Activated naive CD8-positive, alpha-beta T cell treated with anti-CD3 and anti-CD28 coated beads, Interleukin-2, amount 50 U/mL, for 24 hours (primary cell): ENCODE measurements at regions not wholly inside any gene's neighbourhood (a gene's known extent, or its start where the extent isn't known, plus 50 kb on each side); places are given as distances from the start of the nearest gene placed in this dataset.

Source experiments
- ATAC-seq: fragments of 150-1000 bp; cut with Tn5 transposase; one replicate; pipeline ENCODE4 v1.10.0; 2021
- DNase-seq: peaks from one replicate; pipeline ENCODE4 v3.0.0; 2021
- H3K27ac Mint-ChIP-seq: one replicate; pipeline ENCODE4 v1.8.0; 2021; ENCODE audit warnings: mild to moderate bottlenecking, mixed read lengths
- H3K27me3 Mint-ChIP-seq: one replicate; pipeline ENCODE4 v1.8.0; 2021; ENCODE audit warnings: mixed read lengths
- H3K36me3 Mint-ChIP-seq: one replicate; pipeline ENCODE4 v1.8.0; 2021; ENCODE audit warnings: low read depth, mixed read lengths
- H3K4me1 Mint-ChIP-seq: one replicate; pipeline ENCODE4 v1.8.0; 2021; ENCODE audit warnings: mixed read lengths
- H3K4me3 Mint-ChIP-seq: one replicate; pipeline ENCODE4 v1.8.0; 2021; ENCODE audit warnings: mild to moderate bottlenecking, moderate library complexity, mixed read lengths
- H3K9me3 Mint-ChIP-seq: one replicate; pipeline ENCODE4 v1.8.0; 2021; ENCODE audit warnings: mixed read lengths

DNA sequence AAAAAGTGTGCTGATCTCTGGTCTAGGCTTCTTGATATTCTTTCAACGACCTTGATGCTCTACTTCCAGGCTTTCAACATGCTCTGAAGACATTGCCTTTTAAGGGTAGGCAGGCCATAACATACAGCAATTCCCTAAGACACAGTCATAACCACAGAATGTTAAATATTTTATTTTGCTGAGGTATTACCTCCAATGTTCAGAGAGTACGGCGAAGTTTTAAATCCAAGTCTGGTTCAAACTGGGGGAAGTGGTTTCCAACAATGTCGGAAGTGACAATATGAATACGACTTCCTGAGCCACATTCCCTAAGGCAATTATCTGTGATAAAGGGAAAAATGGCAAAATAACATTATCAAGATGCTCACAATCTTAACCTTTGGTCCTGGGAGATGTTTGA, 1077.9 kb upstream of the PIK3C3 start:
- DNase-seq (no peak), ATAC-seq (no peak)
- H3K27ac Mint-ChIP-seq: no peak overlapping the region
- H3K9me3 Mint-ChIP-seq: no peaks in the 10 kb centered on the region
- no peaks in the 10 kb centered on the region for H3K27me3 Mint-ChIP-seq
- H3K36me3 Mint-ChIP-seq: no peaks in the 10 kb centered on the region
- H3K4me1 Mint-ChIP-seq: no peaks in the 10 kb centered on the region
- no peak overlapping the region for H3K4me3 Mint-ChIP-seq

DNA sequence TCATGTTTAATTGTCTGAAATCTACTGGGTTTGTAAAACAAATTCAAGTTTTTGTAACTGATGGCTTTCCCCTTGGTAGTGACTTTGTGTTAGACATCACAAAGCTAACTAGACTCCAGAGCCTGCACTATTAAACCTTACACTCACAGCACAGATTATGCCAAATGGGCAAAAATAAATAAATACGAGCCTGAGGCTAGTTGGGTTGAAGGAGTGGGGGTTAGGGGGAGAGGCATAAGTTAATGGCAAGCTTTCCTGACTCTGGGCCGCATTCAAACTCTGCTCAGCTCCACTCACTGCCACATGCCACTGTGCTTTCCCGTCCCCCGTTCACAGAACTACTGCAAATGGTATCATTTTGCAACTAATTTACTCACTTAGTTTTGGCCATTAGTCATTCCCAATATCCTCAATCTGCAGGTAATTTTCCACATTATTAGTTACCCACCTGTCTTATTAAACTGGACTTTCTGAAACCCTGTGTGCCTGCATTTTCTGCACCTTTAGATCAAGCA, 1079.9 kb upstream of the PIK3C3 start:
- H3K4me3 Mint-ChIP-seq: no peak overlapping the region
- no peaks in the 10 kb centered on the region for H3K9me3 Mint-ChIP-seq
- no peaks in the 10 kb centered on the region for H3K27me3 Mint-ChIP-seq

DNA sequence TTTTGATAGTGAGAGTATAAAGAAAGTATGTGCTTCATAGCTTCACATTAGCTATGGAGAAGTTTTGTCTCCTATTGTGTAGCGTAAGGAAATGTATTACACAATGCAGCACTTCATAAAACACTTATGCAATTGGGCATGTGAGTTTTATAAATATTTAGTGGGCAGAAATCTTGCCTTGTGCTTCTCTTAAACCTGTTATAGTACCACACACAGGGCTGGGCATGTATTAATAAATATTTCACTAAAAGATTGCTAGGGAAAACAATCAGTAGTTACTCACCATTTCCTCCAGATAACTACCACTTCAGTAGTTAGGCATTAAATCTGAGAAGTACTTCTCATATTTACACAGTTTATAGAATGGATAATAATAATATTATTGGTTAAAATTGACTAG, 1080.8 kb upstream of the PIK3C3 start:
- no peak for DNase-seq
- Mint-ChIP-seq H3K4me3 (no peak overlapping the region), H3K27ac (no peak overlapping the region)

More for the DNA sequence above, 1079.9 kb upstream of the PIK3C3 start:
- Mint-ChIP-seq H3K27ac (no peak overlapping the region), H3K4me1 (no peaks in the 10 kb centered on the region), H3K36me3 (no peaks in the 10 kb centered on the region)
- ATAC-seq: no peak
- no peak for DNase-seq

DNA sequence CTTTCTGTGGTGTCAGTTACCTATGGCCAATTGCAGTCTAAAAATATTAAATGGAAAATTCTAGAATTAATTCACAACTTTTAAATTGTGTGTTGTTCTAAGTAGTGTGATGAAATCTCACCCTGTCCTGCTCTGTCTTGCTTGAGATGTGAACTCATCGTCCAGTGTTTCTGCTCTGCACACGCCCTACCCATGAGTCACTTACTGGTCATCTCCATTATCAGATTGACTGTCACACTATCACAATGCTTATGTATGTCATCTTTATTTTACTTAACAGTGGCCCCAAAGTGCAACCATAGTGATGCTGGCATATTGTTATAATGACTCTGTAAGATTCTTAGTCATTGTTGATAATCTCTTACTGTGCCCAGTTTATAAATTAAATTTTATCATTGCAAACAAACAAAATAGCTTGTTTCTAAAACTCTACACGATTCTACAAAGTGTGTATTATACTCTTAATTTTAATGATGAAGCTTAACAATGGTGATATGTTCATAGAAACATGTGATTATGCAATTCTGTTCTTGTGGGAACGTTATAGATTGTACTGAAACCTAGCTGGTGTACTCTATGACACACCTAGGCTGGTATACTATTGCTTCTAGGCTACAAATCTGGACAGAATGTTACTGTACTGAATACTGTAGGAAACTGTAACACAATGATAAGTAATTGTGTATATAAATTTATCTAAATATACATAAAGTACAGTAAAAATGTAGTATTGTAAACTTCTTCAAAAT, 1086.8 kb upstream of the PIK3C3 start:
- Mint-ChIP-seq H3K4me3 (no peak overlapping the region), H3K9me3 (peaks cover 6% of the 10 kb centered on the region), H3K4me1 (no peaks in the 10 kb centered on the region), H3K27ac (no peak overlapping the region), H3K36me3 (no peaks in the 10 kb centered on the region), H3K27me3 (no peaks in the 10 kb centered on the region)
- no peak for ATAC-seq
- no peak for DNase-seq

More for the DNA sequence above, 1080.8 kb upstream of the PIK3C3 start:
- Mint-ChIP-seq H3K27me3 (no peaks in the 10 kb centered on the region), H3K9me3 (no peaks in the 10 kb centered on the region), H3K4me1 (no peaks in the 10 kb centered on the region), H3K36me3 (no peaks in the 10 kb centered on the region)
- no peak for ATAC-seq

DNA sequence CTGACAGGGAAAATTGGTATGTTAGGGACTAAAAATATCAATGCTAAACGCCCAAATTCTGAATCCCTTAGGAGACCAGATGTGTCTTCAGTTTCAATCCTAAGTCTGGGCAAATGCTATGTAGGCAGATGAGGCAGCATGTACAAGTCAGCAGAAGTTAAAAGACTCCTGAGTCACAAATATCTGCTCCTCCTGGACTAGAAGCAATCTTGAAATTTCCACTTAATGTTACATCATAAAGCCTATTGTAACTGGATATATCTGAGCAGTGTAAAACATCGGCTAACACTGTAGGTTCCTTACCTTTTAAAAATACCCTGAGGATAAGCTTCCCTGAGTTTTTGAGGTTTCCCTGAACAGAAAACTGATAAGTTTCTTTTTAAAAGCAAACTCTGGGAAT, 1087.6 kb upstream of the PIK3C3 start:
- Mint-ChIP-seq H3K9me3 (peaks cover 8% of the 10 kb centered on the region), H3K27ac (no peak overlapping the region), H3K27me3 (no peaks in the 10 kb centered on the region), H3K4me3 (no peak overlapping the region), H3K4me1 (no peaks in the 10 kb centered on the region), H3K36me3 (no peaks in the 10 kb centered on the region)
- DNase-seq (no peak), ATAC-seq (no peak)

DNA sequence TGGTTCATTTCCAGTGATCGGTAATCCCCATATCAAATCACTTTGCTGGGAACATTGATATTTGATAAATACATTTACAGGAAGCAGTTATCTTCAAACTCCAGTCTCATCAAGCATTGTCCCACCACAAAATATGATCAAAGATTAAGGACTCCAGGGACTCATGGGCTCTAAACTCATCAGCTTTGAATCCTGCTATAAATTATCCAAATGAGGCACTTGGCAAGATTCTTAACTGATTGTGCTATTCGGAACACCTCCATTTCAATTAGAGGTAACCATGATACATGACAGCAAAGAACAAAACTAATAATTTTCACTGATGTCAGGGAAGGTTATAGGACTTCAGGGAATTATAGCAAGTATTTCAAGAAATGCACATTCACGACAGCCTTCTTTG, 1088.1 kb upstream of the PIK3C3 start:
- Mint-ChIP-seq H3K4me1 (no peaks in the 10 kb centered on the region), H3K27me3 (no peaks in the 10 kb centered on the region), H3K4me3 (no peak overlapping the region), H3K36me3 (no peaks in the 10 kb centered on the region), H3K27ac (no peak overlapping the region), H3K9me3 (peaks cover 8% of the 10 kb centered on the region)
- ATAC-seq (no peak), DNase-seq (no peak)

DNA sequence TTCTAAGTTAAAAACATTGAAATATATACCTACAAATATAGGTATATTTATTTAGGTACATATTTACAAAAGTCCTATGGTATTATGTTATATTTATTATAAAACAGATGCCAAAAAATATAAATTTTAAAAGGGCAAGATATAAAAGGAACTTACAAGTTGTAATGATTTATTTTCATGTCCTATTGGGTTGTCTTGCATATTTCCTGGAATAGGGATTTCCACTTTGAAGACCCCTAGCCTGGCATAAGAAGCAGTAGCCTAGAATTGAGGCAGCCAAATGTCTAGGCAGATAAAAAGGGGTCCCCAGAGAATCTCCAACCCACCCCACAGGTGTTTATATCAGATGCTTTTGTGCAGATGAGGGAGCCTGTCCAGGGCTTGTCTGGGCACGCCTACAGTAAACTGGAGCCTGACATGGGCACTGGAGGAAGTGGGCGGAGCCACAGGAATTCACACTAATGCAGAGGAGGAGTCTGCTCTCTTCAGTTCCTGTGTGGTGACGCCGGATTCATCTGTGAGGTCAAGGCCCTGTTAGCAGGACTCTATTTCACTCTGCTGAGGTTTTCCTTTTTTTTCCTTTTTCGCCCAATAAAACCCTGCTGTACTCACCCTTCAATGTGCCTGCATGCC, 1088.9 kb upstream of the PIK3C3 start:
- DNase-seq (no peak), ATAC-seq (no peak)
- H3K27ac Mint-ChIP-seq: no peak overlapping the region
- no peaks in the 10 kb centered on the region for H3K27me3 Mint-ChIP-seq
- H3K4me1 Mint-ChIP-seq: no peaks in the 10 kb centered on the region
- H3K4me3 Mint-ChIP-seq: no peak overlapping the region
- peaks cover 8% of the 10 kb centered on the region for H3K9me3 Mint-ChIP-seq
- no peaks in the 10 kb centered on the region for H3K36me3 Mint-ChIP-seq

DNA sequence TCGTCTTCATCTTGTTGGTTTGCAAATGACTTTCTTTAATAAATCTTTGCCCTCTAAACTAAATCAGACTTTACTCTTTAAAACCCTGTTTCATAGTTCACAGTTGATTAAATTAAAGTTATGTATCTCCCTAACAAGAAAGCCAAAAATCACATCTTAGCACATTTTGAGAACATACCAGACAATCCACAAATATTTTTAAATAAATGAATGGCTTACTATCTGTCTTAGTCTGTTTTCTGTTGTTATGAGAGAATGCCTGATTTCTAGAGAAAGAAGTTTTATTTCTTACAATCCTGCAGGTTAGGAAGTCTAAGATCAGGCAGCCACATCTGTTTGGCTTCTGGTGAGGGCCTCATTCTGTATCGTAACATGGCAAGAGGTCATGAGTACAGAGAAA, 1090.2 kb upstream of the PIK3C3 start:
- Mint-ChIP-seq H3K36me3 (no peaks in the 10 kb centered on the region), H3K4me3 (no peak overlapping the region), H3K4me1 (no peaks in the 10 kb centered on the region), H3K27ac (no peak overlapping the region), H3K27me3 (no peaks in the 10 kb centered on the region), H3K9me3 (peaks cover 8% of the 10 kb centered on the region)
- DNase-seq: no peak
- ATAC-seq: no peak

DNA sequence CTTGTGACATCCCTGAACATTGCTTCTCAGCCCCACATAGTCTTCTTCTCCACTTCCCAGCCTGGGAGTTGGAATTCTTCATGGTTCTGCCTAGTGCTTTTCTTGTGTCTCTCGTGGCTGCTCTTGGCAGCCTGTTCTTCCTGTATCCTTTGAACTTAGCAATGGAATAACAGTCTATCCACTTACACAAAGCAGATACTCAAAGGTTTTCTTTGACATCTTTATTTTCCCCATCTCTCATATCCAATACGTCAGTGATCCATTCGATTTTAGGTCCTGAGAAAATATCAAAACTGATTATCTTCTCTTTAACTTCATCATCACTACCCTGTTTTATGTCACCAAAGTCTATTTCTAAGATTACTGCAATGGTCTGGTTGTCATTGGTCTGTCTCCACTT, 1091.2 kb upstream of the PIK3C3 start:
- Mint-ChIP-seq H3K4me3 (no peak overlapping the region), H3K4me1 (no peaks in the 10 kb centered on the region), H3K27ac (no peak overlapping the region), H3K27me3 (no peaks in the 10 kb centered on the region), H3K9me3 (peaks cover 8% of the 10 kb centered on the region), H3K36me3 (no peaks in the 10 kb centered on the region)
- DNase-seq (no peak), ATAC-seq (no peak)

DNA sequence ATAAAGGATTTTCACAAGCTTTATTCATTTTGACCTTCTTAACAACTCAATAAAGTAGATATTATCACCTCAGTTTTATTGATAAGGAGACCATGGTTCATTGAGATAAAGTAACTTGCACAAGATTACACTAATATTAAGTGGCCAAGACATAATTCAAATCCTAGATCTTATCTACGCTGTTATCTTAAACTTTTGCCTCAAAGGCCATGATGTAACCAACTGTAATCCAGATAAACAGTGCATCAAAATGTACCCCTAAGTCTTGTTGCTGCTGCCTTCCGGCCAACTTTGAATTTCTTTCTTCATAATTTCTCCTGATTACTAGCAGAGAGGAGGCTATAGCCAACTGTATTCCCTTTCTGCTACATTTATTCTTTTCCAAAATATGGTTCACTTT, 1094.8 kb upstream of the PIK3C3 start:
- DNase-seq (no peak), ATAC-seq (no peak)
- H3K36me3 Mint-ChIP-seq: no peaks in the 10 kb centered on the region
- H3K27ac Mint-ChIP-seq: no peak overlapping the region
- H3K27me3 Mint-ChIP-seq: no peaks in the 10 kb centered on the region
- no peaks in the 10 kb centered on the region for H3K4me1 Mint-ChIP-seq
- H3K9me3 Mint-ChIP-seq: peaks cover 11% of the 10 kb centered on the region
- no peak overlapping the region for H3K4me3 Mint-ChIP-seq

DNA sequence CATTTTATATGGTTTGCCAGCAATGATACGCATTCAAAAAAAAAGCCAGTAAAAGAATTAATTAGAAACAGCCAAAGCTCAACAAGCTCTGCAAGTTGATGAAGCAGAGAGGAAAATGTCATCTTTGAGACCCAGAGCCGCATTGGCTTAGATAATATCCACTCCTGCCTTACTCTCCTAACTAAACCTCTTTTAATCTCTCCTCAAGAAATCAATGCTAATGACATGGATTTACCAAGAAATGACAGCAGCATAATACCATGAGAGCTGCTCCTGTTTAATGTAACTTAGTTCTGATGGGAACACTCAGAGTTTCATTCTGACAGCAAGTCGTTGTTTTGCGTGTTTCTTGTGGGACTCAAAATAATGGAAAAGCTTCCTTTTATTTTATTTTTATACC, 1099.4 kb upstream of the PIK3C3 start:
- no peak for DNase-seq
- Mint-ChIP-seq H3K27ac (no peak overlapping the region), H3K4me3 (no peak overlapping the region), H3K4me1 (no peaks in the 10 kb centered on the region), H3K36me3 (no peaks in the 10 kb centered on the region), H3K27me3 (no peaks in the 10 kb centered on the region), H3K9me3 (peaks cover 9% of the 10 kb centered on the region)
- no peak for ATAC-seq

DNA sequence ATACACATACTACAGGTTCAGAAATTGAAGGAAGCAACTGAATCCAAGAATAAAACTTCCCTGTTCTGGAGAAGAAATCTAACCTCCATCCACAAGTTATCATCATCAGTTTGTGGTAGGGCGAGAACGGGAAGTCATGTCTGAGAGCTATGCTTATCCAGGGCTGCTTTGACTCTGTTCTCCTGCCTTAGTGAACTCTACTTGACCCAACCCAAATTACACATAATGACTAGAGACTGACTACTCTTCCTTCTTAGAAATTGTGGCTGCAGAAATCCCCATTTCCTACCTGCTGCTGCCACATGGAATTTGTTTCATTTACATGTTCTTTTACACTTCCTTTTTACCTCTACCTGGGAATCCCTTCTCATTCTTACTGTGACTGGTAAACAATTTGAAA, 1102.6 kb upstream of the PIK3C3 start:
- H3K4me3 Mint-ChIP-seq: no peak overlapping the region
- no peaks in the 10 kb centered on the region for H3K27me3 Mint-ChIP-seq
- ATAC-seq (no peak), DNase-seq (no peak)
- peaks cover 16% of the 10 kb centered on the region for H3K9me3 Mint-ChIP-seq
- H3K36me3 Mint-ChIP-seq: no peaks in the 10 kb centered on the region
- H3K27ac Mint-ChIP-seq: no peak overlapping the region
- H3K4me1 Mint-ChIP-seq: no peaks in the 10 kb centered on the region

DNA sequence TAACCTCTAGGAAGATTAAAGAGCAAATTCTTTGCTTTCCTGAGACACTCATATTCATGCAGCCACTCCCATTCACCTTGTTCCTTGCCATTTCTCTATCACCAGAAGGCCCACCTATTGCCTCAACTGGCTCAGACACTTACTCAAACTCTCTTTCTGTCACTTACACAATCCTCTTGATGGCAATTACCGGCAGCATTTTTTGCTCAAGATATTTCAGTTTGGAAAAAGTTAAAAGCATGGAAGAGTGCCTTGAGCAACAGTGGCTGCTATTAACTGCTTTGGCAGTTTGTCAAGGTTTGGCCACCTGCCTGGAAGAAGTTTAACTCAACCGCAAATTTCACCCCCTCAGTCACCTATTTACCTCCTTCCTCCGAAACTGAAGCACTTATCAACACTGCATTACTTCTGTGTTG, 1104.0 kb upstream of the PIK3C3 start:
- no peaks in the 10 kb centered on the region for H3K4me1 Mint-ChIP-seq
- no peaks in the 10 kb centered on the region for H3K27me3 Mint-ChIP-seq
- H3K36me3 Mint-ChIP-seq: no peaks in the 10 kb centered on the region
- peaks cover 13% of the 10 kb centered on the region for H3K9me3 Mint-ChIP-seq
- no peak overlapping the region for H3K27ac Mint-ChIP-seq
- no peak for DNase-seq
- ATAC-seq: no peak
- no peak overlapping the region for H3K4me3 Mint-ChIP-seq

DNA sequence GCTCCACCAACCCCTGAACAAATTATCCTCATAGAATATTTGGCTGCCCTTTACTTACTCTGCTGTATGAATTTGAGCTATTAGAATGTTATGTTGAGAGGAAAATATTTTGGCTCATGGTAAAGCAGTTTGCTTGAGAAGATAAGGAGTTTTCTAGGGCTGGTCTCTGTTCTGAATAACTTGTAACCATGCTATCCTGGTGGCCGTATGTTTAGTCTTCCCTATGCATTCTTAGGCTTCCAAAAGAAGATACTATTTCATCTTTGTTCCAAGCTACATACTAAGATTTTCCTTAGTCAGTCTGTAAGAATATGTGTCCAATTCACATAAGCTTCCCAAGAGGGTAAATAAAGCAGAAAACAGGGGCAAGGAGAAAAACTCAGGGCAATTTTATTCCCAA, 1105.1 kb upstream of the PIK3C3 start:
- Mint-ChIP-seq H3K36me3 (no peaks in the 10 kb centered on the region), H3K27me3 (no peaks in the 10 kb centered on the region), H3K9me3 (peaks cover 13% of the 10 kb centered on the region), H3K4me3 (no peak overlapping the region), H3K27ac (no peak overlapping the region), H3K4me1 (no peaks in the 10 kb centered on the region)
- no peak for DNase-seq
- ATAC-seq: no peak

DNA sequence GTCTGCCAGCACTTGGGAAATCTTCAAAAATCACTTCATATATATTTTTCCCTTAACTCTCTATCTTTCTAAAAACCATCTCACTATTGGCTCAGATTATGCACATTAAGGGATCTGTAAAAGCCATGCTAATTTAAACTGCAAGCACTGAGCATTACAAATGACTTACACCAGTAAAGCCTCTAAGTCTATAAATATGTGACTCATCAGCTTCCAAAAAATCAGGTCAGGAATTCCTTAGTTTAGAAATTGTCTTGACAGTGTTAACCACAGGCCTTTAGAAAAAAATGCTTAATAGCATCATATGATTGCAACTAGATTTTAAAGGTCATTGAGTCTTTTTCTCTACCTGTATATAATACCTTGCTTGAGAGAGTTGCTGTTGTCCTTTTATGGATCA, 1113.6 kb upstream of the PIK3C3 start:
- Mint-ChIP-seq H3K36me3 (no peaks in the 10 kb centered on the region), H3K9me3 (peaks cover 15% of the 10 kb centered on the region), H3K27ac (no peak overlapping the region), H3K4me3 (no peak overlapping the region), H3K4me1 (no peaks in the 10 kb centered on the region), H3K27me3 (no peaks in the 10 kb centered on the region)
- ATAC-seq: no peak
- DNase-seq: no peak
